ENCODE measurements at regions not wholly inside any gene's neighbourhood (a gene's known extent, or its start where the extent isn't known, plus 50 kb on each side); places are given as distances from the start of the nearest gene placed in this dataset.

GRCh38 chr4:14308229-14308651 is 680.7 kb upstream of the BOD1L1 start:
- TF ChIP-seq CTCF (tag by site-specific recombination; IDR thresholded peaks at IDR 0.05) (no peak), ZFP3 (tag by site-specific recombination; IDR thresholded peaks at IDR 0.05; ENCODE audit: low read depth) (no peak), ZNF426 (tag by site-specific recombination; IDR thresholded peaks at IDR 0.05) (no peak), ZNF701 (tag by site-specific recombination; IDR thresholded peaks at IDR 0.05) (no peak)

All from HEK293 (cell line).